Vagina (tissue), 2 donors: ENCODE measurements at regions not wholly inside any gene's neighbourhood (a gene's known extent, or its start where the extent isn't known, plus 50 kb on each side); places are given as distances from the start of the nearest gene placed in this dataset.

Experiments used
- CTCF ChIP-seq, 3 experiments: fragments of 450-650 bp in 2 of 3; fragments of 200-600 bp in 1 of 3; sonication (generic) in 1 of 3; IDR thresholded peaks; one replicate each; pipeline ENCODE4 v1.5.1; 2017 to 2019; ENCODE audit warnings: antibody characterized with exemption in 3 of 3, mild to moderate bottlenecking in 2 of 3, moderate library complexity in 2 of 3
- POLR2A ChIP-seq, 2 donors: fragments of 450-650 bp; IDR thresholded peaks; one replicate each; pipeline ENCODE4 v1.6.1; 2017; ENCODE audit warnings: antibody characterized with exemption in 2 of 2, mild to moderate bottlenecking in 2 of 2, moderate library complexity in 2 of 2

- TF ChIP-seq CTCF (IDR thresholded peaks at IDR 0.05) (no peak), POLR2A (IDR thresholded peaks at IDR 0.05) (no peak)
Measured at GRCh38 chr16:49085686-49086085, 196.0 kb downstream of the CBLN1 start.
